WTC11 (cell line): ENCODE measurements at regions not wholly inside any gene's neighbourhood (a gene's known extent, or its start where the extent isn't known, plus 50 kb on each side); places are given as distances from the start of the nearest gene placed in this dataset.

Experiments
- CREB1 ChIP-seq: sonication (generic); formaldehyde crosslinking; IDR thresholded peaks from 2 replicates; pipeline ENCODE4 v1.8.0; 2023; ENCODE audit warnings: mild to moderate bottlenecking, missing genetic modification reagents
- CTCF ChIP-seq: fragments of 200-600 bp; IDR thresholded peaks from 2 replicates; pipeline ENCODE4 v1.8.0; 2022; ENCODE audit warnings: antibody characterized with exemption
- IRF2 ChIP-seq: sonication (generic); formaldehyde crosslinking; IDR thresholded peaks from 2 replicates; pipeline ENCODE4 v1.8.0; 2022; ENCODE audit warnings: low read depth, missing genetic modification reagents, borderline replicate concordance
- NR3C1 ChIP-seq: sonication (generic); formaldehyde crosslinking; conservative IDR thresholded peaks from 2 replicates; pipeline ENCODE4 v1.8.1; 2023; ENCODE audit warnings: low read depth, mild to moderate bottlenecking, missing genetic modification reagents
- USF1 ChIP-seq: sonication (generic); formaldehyde crosslinking; IDR thresholded peaks from 2 replicates; pipeline ENCODE4 v1.8.0; 2022; ENCODE audit warnings: mild to moderate bottlenecking, missing genetic modification reagents
- ZNF121 ChIP-seq: sonication (generic); formaldehyde crosslinking; IDR thresholded peaks from 2 replicates; pipeline ENCODE4 v1.8.0; 2023; ENCODE audit warnings: missing genetic modification reagents

GRCh38 chr9:589723-590122 is 251.8 kb upstream of the DMRT1 start:
- TF ChIP-seq USF1 (CRISPR knock-in tag) (no peak), IRF2 (CRISPR knock-in tag) (no peak), NR3C1 (CRISPR knock-in tag) (no peak), CREB1 (CRISPR knock-in tag) (no peak), CTCF (no peak), ZNF121 (CRISPR knock-in tag) (no peak)
